Neural cell (in vitro differentiated cells): ENCODE measurements at regions not wholly inside any gene's neighbourhood (a gene's known extent, or its start where the extent isn't known, plus 50 kb on each side); places are given as distances from the start of the nearest gene placed in this dataset.

Experiments
- CTCF ChIP-seq: fragments of 450-650 bp; IDR thresholded peaks from 2 replicates; pipeline ENCODE4 v1.5.1; 2014; ENCODE audit warnings: antibody characterized with exemption, mild to moderate bottlenecking, moderate library complexity; ENCODE audit not compliant: poor library complexity, severe bottlenecking
- EP300 ChIP-seq: fragments of 450-650 bp; conservative IDR thresholded peaks from 2 replicates; pipeline ENCODE4 v1.6.1; 2014; ENCODE audit warnings: antibody characterized with exemption, mild to moderate bottlenecking, moderate library complexity; ENCODE audit not compliant: poor library complexity, severe bottlenecking
- EZH2 ChIP-seq: fragments of 200-600, 300-800 bp; shearing (Covaris generic), sonication (generic); IDR thresholded peaks from 2 replicates; pipeline ENCODE4 v1.6.1; 2014; ENCODE audit warnings: antibody characterized with exemption, low read length, borderline replicate concordance, mild to moderate bottlenecking; ENCODE audit not compliant: insufficient read depth, poor library complexity, severe bottlenecking
- POLR2AphosphoS5 ChIP-seq: IDR thresholded peaks from 2 replicates; pipeline ENCODE4 v1.6.1; 2012
- RAD21 ChIP-seq: fragments of 450-650 bp; conservative IDR thresholded peaks from 2 replicates; pipeline ENCODE4 v1.6.1; 2014; ENCODE audit warnings: antibody characterized with exemption, mild to moderate bottlenecking, moderate library complexity
- SMC3 ChIP-seq: fragments of 450-650 bp; conservative IDR thresholded peaks from 2 replicates; pipeline ENCODE4 v1.6.1; 2014; ENCODE audit warnings: antibody characterized with exemption, mild to moderate bottlenecking, moderate library complexity; ENCODE audit not compliant: poor library complexity

- TF ChIP-seq EZH2 (no peak), POLR2AphosphoS5 (no peak), CTCF (no peak), EP300 (no peak), SMC3 (no peak), RAD21 (no peak)
Observed at GRCh38 chr4:187172340-187172761, 448.7 kb upstream of the FAT1 start.
